Immature natural killer cell (primary cell): ENCODE measurements at regions not wholly inside any gene's neighbourhood (a gene's known extent, or its start where the extent isn't known, plus 50 kb on each side); places are given as distances from the start of the nearest gene placed in this dataset.

ENCODE experiments used
- DNase-seq, 3 donors: peaks; one replicate each; pipeline ENCODE4 v3.0.0; 2022; ENCODE audit warnings: mixed read lengths in 1 of 3
- H3K27ac Mint-ChIP-seq, 6 donors: one replicate each; pipeline ENCODE4 v1.8.0; 2020; ENCODE audit warnings: mixed read lengths in 6 of 6, mild to moderate bottlenecking in 5 of 6, inconsistent platforms in 4 of 6, moderate library complexity in 3 of 6
- H3K27me3 Mint-ChIP-seq, 3 donors: one replicate each; pipeline ENCODE4 v1.8.0; 2020 to 2021; ENCODE audit warnings: low read depth in 3 of 3, mild to moderate bottlenecking in 3 of 3, mixed read lengths in 3 of 3, moderate library complexity in 3 of 3, inconsistent platforms in 1 of 3
- H3K36me3 Mint-ChIP-seq, 3 donors: one replicate each; pipeline ENCODE4 v1.8.0; 2020; ENCODE audit warnings: mixed read lengths in 3 of 3, inconsistent platforms in 2 of 3, mild to moderate bottlenecking in 2 of 3
- H3K4me1 Mint-ChIP-seq, 2 donors: one replicate each; pipeline ENCODE4 v1.8.0; 2020; ENCODE audit warnings: inconsistent platforms in 2 of 2, mild to moderate bottlenecking in 2 of 2, mixed read lengths in 2 of 2, moderate library complexity in 1 of 2
- H3K4me3 Mint-ChIP-seq, 5 donors: one replicate each; pipeline ENCODE4 v1.8.0; 2020; ENCODE audit warnings: mild to moderate bottlenecking in 5 of 5, mixed read lengths in 5 of 5, inconsistent platforms in 3 of 5, moderate library complexity in 3 of 5
- H3K9me3 Mint-ChIP-seq, 6 donors: one replicate each; pipeline ENCODE4 v1.8.0; 2020; ENCODE audit warnings: mild to moderate bottlenecking in 6 of 6, mixed read lengths in 6 of 6, inconsistent platforms in 4 of 6, moderate library complexity in 3 of 6

DNA sequence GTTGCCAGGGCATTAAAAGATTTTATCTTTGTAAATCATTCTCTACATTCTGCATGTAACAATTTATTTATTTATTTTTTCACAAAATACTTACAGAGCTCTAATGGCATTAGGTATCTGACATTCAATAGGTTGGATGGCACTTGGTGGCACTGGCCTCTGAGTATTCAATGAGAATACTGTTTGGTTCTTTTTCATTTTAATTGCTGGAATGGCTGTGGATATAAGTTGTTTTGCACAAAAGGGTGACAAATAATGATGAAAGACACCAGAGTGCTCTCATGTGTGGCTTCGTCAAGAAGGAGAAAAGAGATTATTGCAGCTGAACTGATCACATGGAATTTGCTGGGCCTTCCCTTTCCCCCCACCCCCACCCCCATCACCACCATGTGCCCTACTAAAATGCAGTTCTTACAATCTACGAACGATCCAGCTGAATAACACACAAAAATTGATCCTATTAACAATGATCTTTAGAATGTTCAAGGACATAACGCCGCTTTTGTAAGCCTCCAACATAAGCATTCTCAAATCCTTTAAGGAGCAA, 195.2 kb upstream of the POU3F2 start:
- no peak for DNase-seq
- Mint-ChIP-seq H3K4me3 (no peak overlapping the region), H3K36me3 (no peaks in the 10 kb centered on the region), H3K27me3 (peaks cover 0 to 2% (median 0%) of the 10 kb centered on the region in 3 donors), H3K27ac (no peak overlapping the region), H3K9me3 (peaks cover 0 to 15% (median 4%) of the 10 kb centered on the region in 6 donors), H3K4me1 (no peaks in the 10 kb centered on the region)

DNA sequence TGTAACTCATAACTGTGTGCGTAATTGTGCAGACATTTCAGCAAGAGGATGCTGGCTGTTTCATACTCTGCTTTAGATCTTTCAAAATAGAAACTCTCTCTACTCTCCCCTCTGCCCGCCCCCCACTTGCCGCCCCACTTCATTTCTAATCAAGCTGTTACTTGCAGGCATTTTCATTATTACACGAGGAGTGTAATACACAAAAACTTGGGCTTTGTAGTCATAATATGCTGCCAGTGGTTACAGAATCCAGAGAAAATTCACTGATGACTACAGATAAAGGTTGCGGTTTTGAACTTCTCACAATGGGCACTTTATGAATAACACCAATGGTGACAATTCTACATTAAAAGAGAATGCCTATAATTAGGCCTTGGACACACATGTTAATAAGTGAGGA, 194.0 kb upstream of the POU3F2 start:
- DNase-seq, result no peak
- H3K36me3 Mint-ChIP-seq, result no peaks in the 10 kb centered on the region
- no peak overlapping the region for H3K27ac Mint-ChIP-seq
- peaks cover 0 to 2% (median 0%) of the 10 kb centered on the region in 3 donors for H3K27me3 Mint-ChIP-seq
- peaks cover 0 to 15% (median 4%) of the 10 kb centered on the region in 6 donors for H3K9me3 Mint-ChIP-seq
- H3K4me1 Mint-ChIP-seq, result no peaks in the 10 kb centered on the region
- H3K4me3 Mint-ChIP-seq, result no peak overlapping the region

DNA sequence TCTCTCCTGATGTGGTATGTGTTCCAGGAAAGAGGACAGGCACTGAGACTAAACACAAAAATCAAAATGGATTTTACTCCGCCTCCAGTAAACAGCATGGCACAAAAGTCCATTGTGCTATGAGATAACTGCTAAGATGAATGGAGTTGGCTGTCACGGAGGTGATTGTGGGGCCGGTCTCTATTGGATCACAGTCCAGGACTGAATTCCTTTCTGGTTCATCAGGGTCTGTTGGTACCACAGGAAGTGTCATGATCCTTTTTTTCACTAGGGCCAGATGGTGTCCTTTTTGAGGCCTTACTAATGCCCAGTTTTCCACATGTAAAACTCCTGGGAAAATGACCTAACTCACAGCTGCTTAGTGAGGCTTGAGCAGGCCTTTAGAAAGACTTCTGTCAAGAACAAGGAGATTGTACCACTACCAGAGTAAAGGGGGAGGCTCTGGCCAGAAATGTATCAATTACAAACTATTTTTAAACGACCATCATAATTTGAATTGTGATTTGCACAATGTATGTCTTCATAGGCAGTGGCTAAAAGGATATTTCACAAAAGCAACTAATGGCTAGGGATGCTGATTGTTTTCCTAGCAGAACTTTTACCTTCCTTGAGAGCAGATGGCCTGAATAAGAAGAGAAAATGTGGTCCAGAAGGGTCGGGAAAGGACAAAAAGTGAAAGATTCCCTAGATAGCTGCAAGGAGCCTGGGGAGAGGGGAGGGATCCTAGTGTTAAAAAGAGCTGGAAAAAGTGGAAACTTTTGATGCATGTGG, 192.2 kb upstream of the POU3F2 start:
- no peaks in the 10 kb centered on the region for H3K4me1 Mint-ChIP-seq
- H3K27me3 Mint-ChIP-seq, result peaks cover 0 to 2% (median 0%) of the 10 kb centered on the region in 3 donors
- H3K9me3 Mint-ChIP-seq, result peaks cover 0 to 11% (median 2%) of the 10 kb centered on the region in 6 donors
- no peak overlapping the region for H3K27ac Mint-ChIP-seq
- no peak overlapping the region for H3K4me3 Mint-ChIP-seq
- no peak for DNase-seq
- H3K36me3 Mint-ChIP-seq, result no peaks in the 10 kb centered on the region

DNA sequence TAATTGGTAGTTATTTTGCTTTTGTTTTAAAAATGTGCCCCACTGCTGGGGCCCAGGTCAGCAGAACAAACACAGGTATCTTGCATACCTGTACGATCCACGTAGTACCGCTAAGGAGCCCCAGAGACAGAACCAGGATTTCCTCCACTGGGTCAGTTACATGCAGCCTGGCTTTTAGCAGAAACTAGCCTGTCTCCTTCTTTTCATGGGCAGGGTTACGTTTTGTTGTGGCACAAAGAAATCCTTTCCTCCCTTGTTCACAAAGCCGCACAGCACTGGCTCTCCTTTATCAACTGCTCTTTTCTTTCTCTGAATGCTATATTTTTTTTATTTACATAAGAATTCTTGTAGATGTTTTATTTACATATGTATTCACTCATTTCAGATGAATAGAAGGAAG, 190.3 kb upstream of the POU3F2 start:
- Mint-ChIP-seq H3K36me3 (no peaks in the 10 kb centered on the region), H3K4me3 (no peak overlapping the region), H3K27ac (no peak overlapping the region), H3K9me3 (peaks cover 0 to 11% (median 2%) of the 10 kb centered on the region in 6 donors), H3K4me1 (no peaks in the 10 kb centered on the region), H3K27me3 (peaks cover 0 to 4% (median 2%) of the 10 kb centered on the region in 3 donors)
- DNase-seq, result no peak

DNA sequence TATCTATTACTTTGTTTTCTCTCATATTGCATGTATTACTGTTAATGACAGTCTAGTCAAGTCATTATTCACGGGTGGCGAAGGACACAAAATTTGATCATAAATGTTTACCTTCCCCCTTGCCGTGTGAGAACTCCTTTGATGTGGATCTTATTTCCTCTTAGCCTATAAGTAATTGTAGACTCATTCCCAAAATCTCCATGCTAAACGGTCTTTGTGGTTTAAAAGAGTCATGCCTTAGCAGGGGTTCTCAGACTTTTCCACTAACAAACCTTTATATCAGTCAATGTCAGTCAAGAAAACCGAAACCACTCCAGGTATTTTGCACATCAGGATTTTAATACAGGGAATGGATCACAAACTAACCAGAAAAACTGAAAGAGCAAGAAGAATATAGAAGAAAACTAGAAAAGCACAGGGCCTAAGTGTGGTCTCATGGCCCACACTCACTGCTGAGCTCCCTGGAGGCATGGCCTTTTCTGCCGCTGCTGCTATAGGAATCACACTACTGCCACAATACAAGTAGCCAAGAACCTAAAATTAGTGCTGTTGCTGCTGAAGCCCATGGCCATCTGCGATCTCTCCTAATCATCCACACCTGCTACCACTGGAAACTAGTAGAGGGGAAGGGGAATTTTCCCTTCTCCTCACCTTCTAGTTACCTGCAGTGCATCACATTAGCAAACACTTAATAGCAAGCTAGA, 186.0 kb upstream of the POU3F2 start:
- no peak for DNase-seq
- Mint-ChIP-seq H3K4me1 (no peaks in the 10 kb centered on the region), H3K36me3 (no peaks in the 10 kb centered on the region), H3K27me3 (peaks cover 0 to 4% (median 0%) of the 10 kb centered on the region in 3 donors), H3K27ac (no peak overlapping the region), H3K4me3 (no peak overlapping the region), H3K9me3 (peaks cover 0 to 2% (median 0%) of the 10 kb centered on the region in 6 donors)

DNA sequence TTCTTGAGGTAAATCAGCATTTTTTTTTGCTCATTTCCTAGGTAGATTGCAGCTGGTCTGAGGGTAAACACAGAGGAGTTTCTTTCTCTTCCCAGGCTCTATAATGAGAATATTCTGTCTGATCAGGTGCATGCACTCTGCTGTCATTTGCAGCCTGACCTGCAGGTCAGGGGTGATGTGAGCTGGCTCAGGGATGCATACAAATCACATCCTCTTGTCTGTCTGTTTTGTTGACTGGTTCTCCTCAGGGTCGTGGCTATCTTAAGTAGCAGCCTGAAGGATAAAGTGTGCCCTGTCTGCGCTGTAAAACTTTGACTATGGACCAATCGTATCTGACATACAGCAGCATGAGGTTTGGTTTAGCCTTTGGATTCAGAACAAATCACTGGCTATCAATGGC, 183.4 kb upstream of the POU3F2 start:
- H3K4me1 Mint-ChIP-seq, result no peaks in the 10 kb centered on the region
- peaks cover 0 to 3% (median 0%) of the 10 kb centered on the region in 6 donors for H3K9me3 Mint-ChIP-seq
- DNase-seq, result no peak
- no peaks in the 10 kb centered on the region for H3K36me3 Mint-ChIP-seq
- no peak overlapping the region for H3K4me3 Mint-ChIP-seq
- no peak overlapping the region for H3K27ac Mint-ChIP-seq
- H3K27me3 Mint-ChIP-seq, result peaks cover 0 to 4% (median 0%) of the 10 kb centered on the region in 3 donors

DNA sequence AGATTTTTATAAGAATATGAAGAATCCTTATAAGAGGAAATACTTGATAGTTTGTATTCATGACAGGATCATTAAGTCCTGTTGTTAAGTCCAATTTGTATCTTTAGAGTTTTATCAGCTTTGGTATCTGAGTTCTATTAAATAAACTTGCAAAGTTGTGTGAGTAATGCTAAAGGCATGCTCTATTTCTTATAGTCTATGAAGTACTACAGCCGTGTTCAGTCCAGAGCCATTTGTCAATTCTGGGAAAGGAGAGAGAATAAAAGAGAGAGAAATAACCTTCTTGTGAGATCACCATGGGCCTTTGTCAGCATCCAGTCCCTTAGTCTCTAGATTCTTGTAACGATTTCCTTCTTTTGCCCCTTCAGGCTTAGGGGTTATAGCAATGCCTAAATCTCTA, 181.2 kb upstream of the POU3F2 start:
- Mint-ChIP-seq H3K36me3 (no peaks in the 10 kb centered on the region), H3K4me3 (no peak overlapping the region), H3K9me3 (peaks cover 0 to 3% (median 0%) of the 10 kb centered on the region in 6 donors), H3K27ac (no peak overlapping the region), H3K4me1 (no peaks in the 10 kb centered on the region), H3K27me3 (peaks cover 0 to 4% (median 0%) of the 10 kb centered on the region in 3 donors)
- DNase-seq, result no peak

DNA sequence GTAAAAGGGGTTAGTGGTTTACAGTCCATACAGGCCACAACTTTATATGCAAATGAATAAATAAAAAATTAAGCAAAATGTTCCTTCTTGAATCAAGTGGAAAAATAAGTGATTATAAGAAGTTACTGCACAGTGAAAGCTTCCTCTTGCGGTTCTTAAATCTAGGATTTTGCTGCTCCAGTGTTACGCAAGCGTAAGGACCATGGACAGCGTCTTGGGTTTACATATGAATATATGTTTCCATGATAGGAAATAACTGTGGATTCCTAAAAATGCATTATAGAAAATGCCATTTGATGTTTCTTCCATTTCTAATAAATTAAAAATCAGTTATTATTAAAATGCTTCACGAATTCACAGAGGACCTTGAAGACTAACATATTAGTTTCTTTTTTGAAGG, 176.6 kb upstream of the POU3F2 start:
- H3K27me3 Mint-ChIP-seq, result no peaks in the 10 kb centered on the region
- H3K9me3 Mint-ChIP-seq, result peaks cover 0 to 9% (median 3%) of the 10 kb centered on the region in 6 donors
- no peak overlapping the region for H3K27ac Mint-ChIP-seq
- no peak overlapping the region for H3K4me3 Mint-ChIP-seq
- H3K36me3 Mint-ChIP-seq, result no peaks in the 10 kb centered on the region
- H3K4me1 Mint-ChIP-seq, result no peaks in the 10 kb centered on the region
- DNase-seq, result no peak

DNA sequence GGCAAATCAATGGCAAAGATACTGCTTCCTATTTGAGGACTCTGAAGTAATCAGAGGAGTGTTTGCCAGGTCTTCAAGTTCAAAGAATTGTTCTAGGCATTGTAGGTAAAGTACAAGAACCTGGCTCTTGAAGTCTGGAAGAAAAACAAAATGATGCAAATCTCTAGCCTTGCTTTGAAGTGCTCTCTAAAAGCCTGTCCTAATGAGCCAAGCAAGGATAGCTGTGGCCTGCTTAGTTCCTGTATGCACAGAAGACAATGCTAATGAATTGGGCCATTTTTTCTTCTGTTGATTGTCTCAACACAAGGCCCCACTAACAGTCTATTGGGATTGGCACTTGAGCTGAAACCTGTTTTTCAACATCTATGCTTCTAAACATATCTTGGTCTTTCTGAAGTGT, 165.0 kb upstream of the POU3F2 start:
- no peaks in the 10 kb centered on the region for H3K9me3 Mint-ChIP-seq
- H3K36me3 Mint-ChIP-seq, result no peaks in the 10 kb centered on the region
- H3K4me3 Mint-ChIP-seq, result no peak overlapping the region
- peaks cover 0 to 1% (median 0%) of the 10 kb centered on the region in 3 donors for H3K27me3 Mint-ChIP-seq
- no peaks in the 10 kb centered on the region for H3K4me1 Mint-ChIP-seq
- H3K27ac Mint-ChIP-seq, result no peak overlapping the region
- no peak for DNase-seq

DNA sequence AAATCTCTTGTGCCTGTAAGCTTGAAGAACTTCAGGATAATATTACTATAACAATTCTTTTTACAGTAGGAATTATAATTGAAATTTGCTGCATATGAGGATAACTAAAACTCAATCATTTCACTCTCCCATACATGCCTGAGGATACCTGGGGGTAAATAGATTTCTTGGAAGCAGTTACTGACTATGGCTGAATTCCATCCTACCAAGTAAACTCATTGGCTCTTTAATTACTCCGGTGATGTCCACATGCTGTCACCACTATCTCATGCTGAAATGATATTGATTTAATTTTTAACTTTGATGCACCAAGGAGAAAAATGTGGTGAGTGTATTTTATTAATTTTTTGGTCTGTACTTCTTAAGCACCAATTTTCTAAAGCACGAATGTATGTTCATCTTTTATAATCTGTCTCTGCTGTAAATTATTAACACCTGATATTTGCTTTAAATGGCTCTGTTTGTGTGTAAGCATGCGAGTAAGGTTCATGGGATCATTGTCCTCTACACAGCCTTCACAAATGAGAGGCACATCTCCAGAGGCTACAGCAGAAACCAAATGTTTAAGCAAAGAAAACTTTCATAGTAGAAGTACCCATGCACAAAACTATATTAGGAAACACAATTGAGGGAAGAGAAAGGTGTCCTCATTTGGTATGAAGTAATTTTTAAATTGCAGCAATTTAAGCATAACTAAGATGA, 164.2 kb upstream of the POU3F2 start:
- no peaks in the 10 kb centered on the region for H3K36me3 Mint-ChIP-seq
- H3K27me3 Mint-ChIP-seq, result peaks cover 0 to 1% (median 0%) of the 10 kb centered on the region in 3 donors
- H3K9me3 Mint-ChIP-seq, result no peaks in the 10 kb centered on the region
- no peaks in the 10 kb centered on the region for H3K4me1 Mint-ChIP-seq
- H3K27ac Mint-ChIP-seq, result no peak overlapping the region
- no peak for DNase-seq
- no peak overlapping the region for H3K4me3 Mint-ChIP-seq

DNA sequence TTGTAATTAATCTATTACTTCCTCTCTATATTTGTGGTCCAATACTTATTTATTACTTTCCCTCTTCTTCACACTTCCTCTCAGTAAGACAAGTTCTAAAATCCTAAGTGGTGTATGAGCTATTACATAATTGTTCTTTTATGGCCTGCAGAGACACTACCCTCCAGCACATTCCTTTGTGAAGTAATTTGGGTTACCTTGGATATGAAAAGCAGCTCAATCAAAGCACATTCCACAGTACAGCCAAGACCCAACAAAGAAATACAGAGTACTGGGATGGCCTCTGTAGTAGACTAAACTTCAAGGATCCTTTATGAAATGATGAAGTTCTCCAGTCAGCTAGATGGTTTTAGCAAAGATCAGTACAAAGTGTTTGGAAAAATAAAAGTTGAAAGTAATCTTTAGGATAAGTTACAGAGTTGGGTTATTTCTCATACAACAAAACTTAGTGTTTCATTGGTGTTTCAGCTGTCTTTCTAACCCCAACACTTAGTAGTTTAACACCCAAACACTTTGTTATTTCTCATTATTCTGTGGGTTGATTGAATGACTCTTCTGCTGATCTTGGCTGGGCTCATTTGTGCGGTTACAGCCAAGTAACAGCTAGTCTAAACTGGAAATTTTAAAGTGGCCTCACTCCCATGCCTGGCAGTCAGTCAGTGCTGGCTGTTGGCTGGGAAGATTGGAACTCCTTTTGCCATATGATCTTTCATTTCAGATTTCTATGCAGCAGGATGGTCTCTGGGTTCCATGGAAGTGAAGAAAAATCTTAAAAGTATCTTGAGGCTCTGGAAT, 161.5 kb upstream of the POU3F2 start:
- Mint-ChIP-seq H3K36me3 (no peaks in the 10 kb centered on the region), H3K9me3 (peaks cover 0 to 6% (median 1%) of the 10 kb centered on the region in 6 donors), H3K4me1 (no peaks in the 10 kb centered on the region), H3K4me3 (no peak overlapping the region), H3K27ac (no peak overlapping the region), H3K27me3 (peaks cover 0 to 1% (median 0%) of the 10 kb centered on the region in 3 donors)
- no peak for DNase-seq

DNA sequence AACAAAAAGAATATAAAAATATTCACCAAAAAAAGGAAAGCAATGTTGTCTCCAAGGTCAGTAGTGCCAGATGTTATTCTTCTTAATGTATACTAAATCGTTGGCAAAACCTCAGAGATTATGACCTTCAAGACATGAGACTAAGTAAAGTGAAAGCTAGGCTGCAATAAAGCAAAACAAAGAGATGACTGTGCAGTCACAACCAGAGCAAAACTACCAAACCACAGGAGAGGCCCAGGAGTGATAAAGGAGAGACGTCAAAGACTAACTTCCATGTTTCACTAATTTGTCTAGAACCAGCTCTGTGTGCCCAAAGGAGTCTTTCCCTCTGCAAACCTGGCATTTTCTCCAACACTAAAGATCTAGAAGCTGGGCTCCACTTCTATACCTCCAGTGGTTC, 155.9 kb upstream of the POU3F2 start:
- no peaks in the 10 kb centered on the region for H3K36me3 Mint-ChIP-seq
- no peaks in the 10 kb centered on the region for H3K4me1 Mint-ChIP-seq
- H3K27ac Mint-ChIP-seq, result no peak overlapping the region
- H3K9me3 Mint-ChIP-seq, result peaks cover 0 to 6% (median 4%) of the 10 kb centered on the region in 6 donors
- no peak for DNase-seq
- peaks cover 0 to 4% (median 0%) of the 10 kb centered on the region in 3 donors for H3K27me3 Mint-ChIP-seq
- H3K4me3 Mint-ChIP-seq, result no peak overlapping the region

DNA sequence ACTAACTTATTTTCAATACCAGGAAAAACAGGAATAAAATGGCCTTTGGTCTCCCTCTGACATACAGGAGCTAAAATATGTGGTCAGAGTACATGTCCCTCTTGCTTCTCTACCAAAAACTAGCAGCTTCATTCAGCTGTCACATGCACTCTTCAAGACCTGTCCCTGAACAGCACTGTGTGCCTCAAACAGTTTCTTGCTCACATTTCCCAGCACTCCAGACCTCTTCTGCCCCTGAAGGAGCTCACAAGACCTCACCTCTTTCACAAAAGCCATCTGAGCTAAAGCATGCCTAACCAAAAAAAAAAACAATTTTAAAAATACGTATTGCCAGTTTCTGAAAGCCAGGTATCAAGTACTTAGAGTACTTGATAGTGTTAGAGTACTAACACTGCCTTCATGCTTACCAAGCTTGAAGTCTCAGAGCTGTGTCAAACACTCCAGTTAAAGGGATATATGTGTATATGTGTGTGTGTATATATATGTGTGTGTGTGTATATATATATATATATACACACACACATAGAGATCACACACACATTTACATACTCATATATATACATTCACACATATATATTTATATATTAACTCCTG, 148.3 kb upstream of the POU3F2 start:
- Mint-ChIP-seq H3K9me3 (peaks cover 0 to 4% (median 0%) of the 10 kb centered on the region in 6 donors), H3K4me3 (no peak overlapping the region), H3K36me3 (no peaks in the 10 kb centered on the region), H3K27ac (no peak overlapping the region), H3K27me3 (peaks cover 0 to 3% (median 2%) of the 10 kb centered on the region in 3 donors), H3K4me1 (no peaks in the 10 kb centered on the region)
- DNase-seq, result no peak
